Globus pallidus (tissue), 1 donor: ENCODE measurements at regions not wholly inside any gene's neighbourhood (a gene's known extent, or its start where the extent isn't known, plus 50 kb on each side); places are given as distances from the start of the nearest gene placed in this dataset.

Experiments used
- DNase-seq: peaks from one replicate; pipeline ENCODE4 v3.0.0-alpha.2; 2015; ENCODE audit warnings: low spot score

DNA sequence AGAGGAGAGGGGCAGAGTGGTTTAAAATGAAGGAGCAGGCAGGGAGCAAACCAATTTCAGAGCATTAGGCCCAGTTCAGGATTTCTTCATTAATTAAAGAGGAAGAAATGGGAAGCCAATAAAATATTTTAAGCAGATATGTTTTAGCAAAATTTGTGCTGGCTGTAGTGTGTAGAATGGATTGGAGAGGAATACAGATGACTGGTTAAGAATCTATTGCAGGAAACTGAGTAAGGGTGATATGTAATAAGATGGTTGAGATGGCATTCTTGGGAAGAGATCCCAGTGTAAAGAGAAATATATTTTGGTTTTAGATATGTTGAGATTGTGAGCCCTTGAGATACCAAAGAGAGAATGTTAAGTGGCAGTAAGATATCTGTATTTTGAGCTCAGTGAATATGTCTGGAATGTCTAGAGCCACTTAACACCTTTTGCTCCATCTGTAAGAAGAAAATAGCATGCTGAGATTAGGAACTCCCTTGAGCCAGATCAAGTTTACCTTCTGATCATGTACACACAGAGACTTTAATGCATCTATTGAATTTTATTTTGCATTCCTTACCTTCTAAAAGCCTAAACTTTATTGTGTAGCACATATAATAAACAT lies 79.5 kb upstream of the SLC27A6 start:
- no peak for DNase-seq

DNA sequence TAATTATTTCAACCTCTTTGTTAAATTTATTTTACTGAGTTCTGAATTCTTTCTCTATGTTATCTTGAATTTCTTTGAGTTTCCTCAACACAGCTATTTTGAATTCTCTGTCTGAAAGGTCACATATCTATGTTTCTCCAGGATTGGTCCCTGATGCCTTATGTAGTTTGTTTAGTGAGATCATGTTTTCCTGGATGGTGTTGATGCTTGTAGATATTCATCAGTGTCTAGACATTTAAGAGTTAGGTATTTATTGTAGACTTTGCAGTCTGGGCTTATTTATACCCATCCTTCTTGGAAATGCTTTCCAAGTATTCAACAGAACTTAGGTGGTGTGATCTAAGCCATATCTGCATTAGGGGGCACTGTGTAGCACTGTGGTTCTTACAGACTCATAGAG lies 70.2 kb upstream of the SLC27A6 start:
- DNase-seq, result no peak

DNA sequence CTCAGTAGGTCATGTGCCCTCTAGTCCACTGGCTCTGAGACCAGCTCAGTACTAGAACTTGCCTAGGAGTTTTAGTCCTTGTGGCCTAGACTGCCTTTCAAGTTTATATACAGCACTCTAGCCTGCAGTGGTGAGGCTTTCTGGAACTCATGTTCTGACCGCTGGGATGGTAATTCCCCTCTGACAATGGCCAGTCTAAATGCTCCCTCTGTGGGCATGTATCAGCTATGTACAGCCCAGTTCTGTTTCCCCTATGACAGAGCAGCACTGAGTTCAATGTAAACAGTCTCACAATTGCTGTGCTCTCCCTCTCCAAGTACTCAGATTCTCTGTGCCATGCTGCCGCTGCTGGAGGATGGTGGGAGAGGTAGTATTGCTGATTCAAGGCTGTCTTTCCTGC lies 68.6 kb upstream of the SLC27A6 start:
- no peak for DNase-seq

DNA sequence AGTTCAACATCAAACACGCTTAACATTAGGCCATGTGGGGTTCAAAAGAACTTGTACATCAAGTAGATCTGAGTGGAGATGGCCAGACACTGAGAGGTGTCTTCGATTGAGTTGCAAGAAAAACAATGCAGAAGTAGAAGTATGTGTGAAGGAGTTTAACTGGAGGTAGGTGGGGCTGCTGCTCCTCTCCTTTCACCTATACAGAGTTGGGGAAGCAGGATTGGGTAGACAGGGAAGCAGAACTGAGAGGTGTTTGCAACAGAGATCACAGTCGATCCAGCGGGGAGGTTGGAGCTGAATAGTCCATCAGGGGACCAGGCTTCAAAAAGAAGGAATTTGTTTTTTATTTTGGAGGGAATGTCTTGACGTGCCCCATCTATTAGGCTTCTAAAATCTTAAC lies 61.7 kb upstream of the SLC27A6 start:
- DNase-seq, result no peak

DNA sequence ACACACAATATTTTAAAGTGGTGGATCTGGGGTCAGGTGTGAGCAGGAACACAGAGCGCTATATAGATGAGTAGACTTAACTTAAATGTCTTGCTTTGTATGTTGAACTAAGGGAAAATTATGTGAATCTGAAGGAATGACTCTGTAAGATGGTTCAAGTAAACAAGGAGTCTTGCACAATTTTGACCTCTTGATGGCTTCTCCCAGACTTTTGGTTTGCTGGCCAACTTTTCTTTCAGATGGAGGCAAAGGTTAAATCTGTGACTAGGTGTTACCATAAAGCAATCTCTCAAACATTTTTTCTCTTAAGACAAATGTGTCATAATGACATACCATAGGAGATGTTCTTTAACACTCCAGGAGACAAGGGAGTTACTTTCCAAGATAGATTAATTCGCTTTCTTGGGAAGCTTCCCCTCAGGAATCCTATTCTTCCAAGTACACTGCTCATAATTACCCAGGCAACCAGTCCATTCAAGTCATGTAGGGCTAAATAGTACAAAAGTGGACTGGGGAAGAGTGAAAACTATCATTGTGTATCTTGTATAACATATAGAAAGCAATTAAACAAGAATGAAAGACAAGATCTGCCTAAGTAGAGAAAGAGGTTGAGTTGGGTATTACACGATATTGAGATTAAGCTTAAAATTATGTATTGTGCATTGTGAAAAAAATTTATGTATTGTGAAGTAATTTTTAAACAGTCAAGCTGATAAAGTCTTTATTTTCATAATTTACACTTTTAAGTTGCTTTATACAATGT lies 60.3 kb upstream of the SLC27A6 start:
- no peak for DNase-seq

DNA sequence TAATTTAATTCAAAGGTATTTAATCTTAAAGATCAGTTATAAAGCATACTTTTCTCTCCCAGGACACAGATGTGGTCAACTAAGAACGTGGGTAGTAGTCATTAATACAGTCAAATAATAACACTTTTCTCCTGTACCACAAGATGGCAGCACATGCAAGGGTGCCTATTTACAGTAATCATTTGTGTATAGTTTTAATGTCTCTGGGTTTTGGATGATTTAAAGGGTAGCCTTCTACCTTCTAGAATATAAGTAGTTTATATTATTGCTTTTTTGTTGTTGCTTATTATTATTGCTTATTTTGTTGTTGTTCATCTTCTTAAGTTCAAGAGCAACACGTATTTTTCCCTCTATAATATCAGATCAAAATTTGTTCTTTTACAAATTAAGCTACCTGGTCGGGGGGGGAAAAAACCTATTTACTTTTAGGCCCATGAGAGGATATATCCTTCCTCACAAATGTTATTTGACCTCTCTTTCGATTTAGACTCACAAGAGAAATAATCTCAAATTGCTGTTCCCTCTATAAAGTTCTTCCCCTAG lies 59.6 kb upstream of the SLC27A6 start:
- DNase-seq, result peak; percentile 54

DNA sequence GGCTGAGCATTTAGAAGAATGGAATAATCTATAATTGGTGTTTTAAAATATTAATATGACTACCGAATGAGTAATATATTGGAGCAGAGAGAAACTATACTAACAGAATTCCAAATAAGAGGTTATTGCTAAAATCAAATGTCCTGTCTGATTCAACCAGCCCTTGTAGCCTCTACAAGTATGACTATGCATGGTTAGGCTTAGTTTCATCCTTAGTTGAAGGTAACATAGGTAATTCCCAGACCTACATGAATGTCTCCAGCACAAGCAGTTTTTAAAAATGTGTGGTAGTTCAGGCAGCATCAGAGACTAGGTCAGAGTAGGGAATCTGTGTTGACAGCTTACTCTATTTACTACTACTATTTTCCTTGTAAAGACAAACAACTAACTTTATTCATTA lies 51.7 kb upstream of the SLC27A6 start:
- no peak for DNase-seq
